H9 (cell line): ENCODE measurements at regions not wholly inside any gene's neighbourhood (a gene's known extent, or its start where the extent isn't known, plus 50 kb on each side); places are given as distances from the start of the nearest gene placed in this dataset.

Source experiments
- DNase-seq: peaks from one replicate; pipeline ENCODE4 v3.0.0-alpha.2; 2017
- H2AFZ ChIP-seq: one replicate; pipeline ENCODE4 v1.6.1; 2013; ENCODE audit warnings: mild to moderate bottlenecking, low read length, control low read depth, moderate library complexity
- H2AK5ac ChIP-seq: 2 replicates; pipeline ENCODE4 v1.6.1; 2013; ENCODE audit warnings: low read length, control low read depth, mixed read lengths; ENCODE audit not compliant: insufficient read length
- H2BK120ac ChIP-seq: one replicate; pipeline ENCODE4 v1.6.1; 2013; ENCODE audit warnings: low read depth, mild to moderate bottlenecking, low read length, control low read depth, inconsistent platforms; ENCODE audit not compliant: poor library complexity, severe bottlenecking
- H2BK12ac ChIP-seq: 2 replicates; pipeline ENCODE4 v1.6.1; 2013; ENCODE audit warnings: low read length, control low read depth, mixed read lengths, low read depth; ENCODE audit not compliant: insufficient read length
- H2BK15ac ChIP-seq: 2 replicates; pipeline ENCODE4 v1.6.1; 2013; ENCODE audit warnings: low read depth, low read length, control low read depth
- H2BK20ac ChIP-seq: one replicate; pipeline ENCODE4 v1.6.1; 2013; ENCODE audit warnings: low read depth, mild to moderate bottlenecking, low read length, control low read depth, inconsistent platforms; ENCODE audit not compliant: poor library complexity, severe bottlenecking
- H2BK5ac ChIP-seq: 2 replicates; pipeline ENCODE4 v1.6.1; 2013; ENCODE audit warnings: low read length, control low read depth, mixed read lengths; ENCODE audit not compliant: insufficient read length
- H3K14ac ChIP-seq: 2 replicates; pipeline ENCODE4 v1.6.1; 2013; ENCODE audit warnings: low read length, control low read depth; ENCODE audit not compliant: insufficient read depth
- H3K18ac ChIP-seq: 2 replicates; pipeline ENCODE4 v1.6.1; 2013; ENCODE audit warnings: low read depth, mild to moderate bottlenecking, mixed read lengths, low read length, control low read depth; ENCODE audit not compliant: insufficient read length
- H3K23ac ChIP-seq: 2 replicates; pipeline ENCODE4 v1.6.1; 2013; ENCODE audit warnings: low read length, control low read depth, mixed read lengths, low read depth; ENCODE audit not compliant: insufficient read length
- H3K23me2 ChIP-seq: 2 replicates; pipeline ENCODE4 v1.6.1; 2013; ENCODE audit warnings: low read depth, mild to moderate bottlenecking, mixed read lengths, low read length, control low read depth; ENCODE audit not compliant: insufficient read length, poor library complexity, severe bottlenecking
- H3K27ac ChIP-seq: 2 replicates; pipeline ENCODE4 v1.5.1; 2013; ENCODE audit warnings: low read length, control low read depth, mixed read lengths, low read depth; ENCODE audit not compliant: insufficient read length
- H3K27me3 ChIP-seq: 2 replicates; pipeline ENCODE4 v1.6.1; 2013; ENCODE audit warnings: low read length, control low read depth, inconsistent platforms; ENCODE audit not compliant: insufficient read depth
- H3K4ac ChIP-seq: 2 replicates; pipeline ENCODE4 v1.6.1; 2013; ENCODE audit warnings: low read depth, mild to moderate bottlenecking, control low read depth, inconsistent platforms, low read length, moderate library complexity
- H3K4me1 ChIP-seq: 2 replicates; pipeline ENCODE4 v1.6.1; 2013; ENCODE audit warnings: low read length, control low read depth, inconsistent platforms; ENCODE audit not compliant: insufficient read depth
- H3K4me2 ChIP-seq: 2 replicates; pipeline ENCODE4 v1.6.1; 2013; ENCODE audit warnings: low read length, control low read depth, mixed read lengths; ENCODE audit not compliant: insufficient read length, insufficient read depth
- H3K56ac ChIP-seq: 2 replicates; pipeline ENCODE4 v1.6.1; 2013; ENCODE audit warnings: low read depth, mild to moderate bottlenecking, mixed read lengths, low read length, control low read depth; ENCODE audit not compliant: insufficient read length
- H3K79me1 ChIP-seq: 2 replicates; pipeline ENCODE4 v1.6.1; 2013; ENCODE audit warnings: low read depth, mild to moderate bottlenecking, moderate library complexity, low read length, control low read depth, inconsistent platforms; ENCODE audit not compliant: insufficient read depth, poor library complexity, severe bottlenecking
- H3K79me2 ChIP-seq: 2 replicates; pipeline ENCODE4 v1.6.1; 2013; ENCODE audit warnings: low read length, control low read depth, inconsistent platforms; ENCODE audit not compliant: insufficient read depth
- H3K9ac ChIP-seq: 2 replicates; pipeline ENCODE4 v1.6.1; 2013; ENCODE audit warnings: low read length, control low read depth, mixed read lengths; ENCODE audit not compliant: insufficient read length; ENCODE audit errors: extremely low read depth
- H3K9me3 ChIP-seq: one replicate; pipeline ENCODE4 v1.6.1; 2013; ENCODE audit warnings: low read depth, low read length, inconsistent platforms; ENCODE audit not compliant: control insufficient read depth
- H3T11ph ChIP-seq: one replicate; pipeline ENCODE4 v1.6.1; 2013; ENCODE audit warnings: mild to moderate bottlenecking, low read length, control low read depth, inconsistent platforms
- H4K20me1 ChIP-seq: one replicate; pipeline ENCODE4 v1.6.1; 2013; ENCODE audit not compliant: control insufficient read depth, insufficient read length, insufficient read depth
- H4K5ac ChIP-seq: 2 replicates; pipeline ENCODE4 v1.6.1; 2013; ENCODE audit warnings: low read depth, mild to moderate bottlenecking, mixed read lengths, low read length, control low read depth; ENCODE audit not compliant: insufficient read length
- H4K8ac ChIP-seq: replicated peaks from 2 replicates; pipeline ENCODE4 v1.6.1; 2013; ENCODE audit warnings: low read length, control low read depth, mixed read lengths, low read depth; ENCODE audit not compliant: insufficient read length
- H4K91ac ChIP-seq: 2 replicates; pipeline ENCODE4 v1.6.1; 2013; ENCODE audit warnings: low read depth, mild to moderate bottlenecking, moderate library complexity, mixed read lengths, low read length, control low read depth; ENCODE audit not compliant: insufficient read length
- H3K27ac Mint-ChIP-seq, 3 experiments: 2 replicates in 2 of 3; 3 replicates in 1 of 3; pipeline ENCODE4 v1.8.0; 2020 to 2021; ENCODE audit warnings: mixed read lengths in 3 of 3, mild to moderate bottlenecking in 1 of 3, moderate library complexity in 1 of 3
- H3K27me3 Mint-ChIP-seq: 2 replicates; pipeline ENCODE4 v1.8.0; 2021; ENCODE audit warnings: low read depth, mild to moderate bottlenecking, moderate library complexity, mixed read lengths
- H3K36me3 Mint-ChIP-seq, 3 experiments: 2 replicates in 2 of 3; 3 replicates in 1 of 3; pipeline ENCODE4 v1.8.0; 2020 to 2021; ENCODE audit warnings: low read depth in 3 of 3, mixed read lengths in 3 of 3; ENCODE audit not compliant: insufficient read depth in 1 of 3
- H3K4me1 Mint-ChIP-seq, 2 experiments: 2 replicates each; pipeline ENCODE4 v1.8.0; 2020; ENCODE audit warnings: mixed read lengths in 2 of 2
- H3K4me3 Mint-ChIP-seq, 2 experiments: 2 replicates in 1 of 2; 3 replicates in 1 of 2; pipeline ENCODE4 v1.8.0; 2020 to 2021; ENCODE audit warnings: mild to moderate bottlenecking in 2 of 2, mixed read lengths in 2 of 2, moderate library complexity in 1 of 2
- H3K9me3 Mint-ChIP-seq, 2 experiments: 2 replicates in 1 of 2; 3 replicates in 1 of 2; pipeline ENCODE4 v1.8.0; 2020; ENCODE audit warnings: mild to moderate bottlenecking in 2 of 2, mixed read lengths in 2 of 2, moderate library complexity in 1 of 2
- CTCF ChIP-seq: fragments of 200-600 bp; sonication (generic); conservative IDR thresholded peaks from 3 replicates; pipeline ENCODE4 v1.8.0; 2021; ENCODE audit warnings: antibody characterized with exemption, mild to moderate bottlenecking

GRCh38 chr9:71567890-71568289 lies 200.4 kb downstream of the CEMIP2 start:
- peaks cover 2 to 14% of the 10 kb centered on the region in 2 experiments; a peak in 3 of 4 replicates for H3K4me1 Mint-ChIP-seq
- DNase-seq: no peak
- no peak overlapping the region for H3K56ac ChIP-seq
- H4K5ac ChIP-seq: no peak overlapping the region
- no peak overlapping the region for H4K8ac ChIP-seq
- H2BK15ac ChIP-seq: no peak overlapping the region
- H3K9me3 ChIP-seq: no peaks in the 10 kb centered on the region
- H3K4me1 ChIP-seq: no peaks in the 10 kb centered on the region; the same call in 1 of the 2 replicates
- H3K79me2 ChIP-seq: no peaks in the 10 kb centered on the region
- no peak overlapping the region for H3K23ac ChIP-seq
- H3K23me2 ChIP-seq: no peaks in the 10 kb centered on the region
- H2BK20ac ChIP-seq: no peak overlapping the region
- no peak overlapping the region for H2AK5ac ChIP-seq
- H3K4me2 ChIP-seq: no peak overlapping the region
- no peaks in the 10 kb centered on the region for H3K36me3 Mint-ChIP-seq
- no peaks in the 10 kb centered on the region for H3K9me3 Mint-ChIP-seq
- no peak for TF ChIP-seq CTCF
- H3K4me3 Mint-ChIP-seq: no peak overlapping the region
- no peaks in the 10 kb centered on the region for H4K20me1 ChIP-seq
- no peak overlapping the region for H3K27ac Mint-ChIP-seq
- no peaks in the 10 kb centered on the region for H3K27me3 ChIP-seq
- H2BK12ac ChIP-seq: no peak overlapping the region
- H3K4ac ChIP-seq: no peak overlapping the region
- H3K27me3 Mint-ChIP-seq: no peaks in the 10 kb centered on the region
- no peaks in the 10 kb centered on the region for H3K79me1 ChIP-seq
- H4K91ac ChIP-seq: no peak overlapping the region
- no peak overlapping the region for H3K18ac ChIP-seq
- H2AFZ ChIP-seq: no peak overlapping the region
- H3K14ac ChIP-seq: no peak overlapping the region
- no peak overlapping the region for H2BK5ac ChIP-seq
- no peak overlapping the region for H2BK120ac ChIP-seq
- no peak overlapping the region for H3K9ac ChIP-seq
- H3T11ph ChIP-seq: no peak overlapping the region
- H3K27ac ChIP-seq: no peak overlapping the region
